SK-N-MC (cell line): ENCODE measurements at regions not wholly inside any gene's neighbourhood (a gene's known extent, or its start where the extent isn't known, plus 50 kb on each side); places are given as distances from the start of the nearest gene placed in this dataset.

Source experiments
- DNase-seq: peaks from one replicate; pipeline ENCODE4 v3.0.0-alpha.2; 2011; ENCODE audit warnings: low read depth, low spot score
- H3K27ac ChIP-seq: fragments of 200-600 bp; sonication (generic); 2 replicates; pipeline ENCODE4 v1.5.1; 2016; ENCODE audit warnings: mixed run types
- H3K36me3 ChIP-seq: fragments of 200-600 bp; sonication (generic); 2 replicates; pipeline ENCODE4 v1.6.1; 2017; ENCODE audit warnings: antibody characterized with exemption, low read length, mixed read lengths; ENCODE audit not compliant: insufficient read depth
- H3K4me3 ChIP-seq: fragments of 200-600 bp; sonication (generic); 2 replicates; pipeline ENCODE4 v1.5.1; 2016
- H3K9ac ChIP-seq: fragments of 200-600 bp; sonication (generic); 2 replicates; pipeline ENCODE4 v1.8.0; 2017; ENCODE audit warnings: mixed run types, mixed read lengths; ENCODE audit not compliant: insufficient read length
- H3K9me3 ChIP-seq: fragments of 200-600 bp; sonication (generic); 2 replicates; pipeline ENCODE4 v1.6.1; 2017; ENCODE audit warnings: low read depth, mild to moderate bottlenecking, antibody characterized with exemption, low read length, moderate library complexity, mixed read lengths
- EZH2 ChIP-seq: fragments of 200-600 bp; sonication (generic); IDR thresholded peaks from one replicate; pipeline ENCODE4 v1.6.1; 2017; ENCODE audit warnings: antibody characterized with exemption
- FOXP2 ChIP-seq: optimal IDR thresholded peaks from 2 replicates; pipeline ENCODE3; 2011; ENCODE audit warnings: mild to moderate bottlenecking, moderate library complexity; ENCODE audit not compliant: insufficient read depth; ENCODE audit errors: extremely low read length, control extremely low read depth
- POLR2AphosphoS5 ChIP-seq: IDR thresholded peaks from 2 replicates; pipeline ENCODE4 v1.6.1; 2012; ENCODE audit warnings: mild to moderate bottlenecking, low read depth, low read length, borderline replicate concordance

DNA sequence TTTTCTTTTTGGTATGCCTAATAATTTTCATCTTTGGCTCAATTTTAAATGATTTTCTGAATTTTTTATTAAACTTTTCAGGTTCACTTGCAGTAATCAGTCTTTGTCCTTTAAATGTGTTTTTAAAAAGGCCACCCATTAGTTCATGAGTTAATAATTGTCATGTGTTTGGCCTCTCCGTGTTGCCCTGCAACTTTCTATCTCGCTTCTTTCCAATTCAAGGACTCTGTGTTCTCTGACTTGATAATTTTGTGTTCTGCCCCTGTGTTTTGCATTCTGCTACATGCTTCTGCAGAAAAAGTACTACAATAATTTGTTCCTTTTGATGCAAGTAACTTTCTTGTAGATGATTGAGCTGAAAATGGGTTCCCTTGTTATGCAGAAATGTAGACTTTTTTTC is 921.4 kb upstream of the LRATD1 start:
- H3K4me3 ChIP-seq = no peak overlapping the region
- H3K9me3 ChIP-seq = no peaks in the 10 kb centered on the region
- no peak overlapping the region for H3K27ac ChIP-seq
- DNase-seq = no peak
- no peak overlapping the region for H3K9ac ChIP-seq
- no peak for TF ChIP-seq POLR2AphosphoS5
- no peak for TF ChIP-seq FOXP2
- TF ChIP-seq EZH2 = no peak
- no peaks in the 10 kb centered on the region for H3K36me3 ChIP-seq

DNA sequence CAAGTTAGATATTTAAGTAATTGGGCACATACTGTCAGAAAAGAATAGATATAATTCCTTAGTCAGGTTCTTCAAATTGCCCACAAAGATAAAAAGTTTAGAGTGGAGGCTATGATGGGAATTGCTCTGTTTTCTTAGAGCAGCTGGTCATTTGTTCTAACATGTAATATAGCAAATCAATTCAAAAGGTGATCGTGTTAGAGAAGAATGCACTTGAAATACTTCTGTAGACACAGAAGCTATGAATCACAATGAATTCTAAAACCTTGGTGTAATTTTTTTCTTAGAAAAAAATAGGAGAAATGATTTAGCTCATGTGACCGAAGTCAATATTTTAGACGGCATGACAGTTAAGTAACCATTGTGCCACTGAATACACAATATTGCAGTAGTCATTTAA is 918.1 kb upstream of the LRATD1 start:
- DNase-seq = no peak
- H3K9me3 ChIP-seq = no peaks in the 10 kb centered on the region
- H3K36me3 ChIP-seq = no peaks in the 10 kb centered on the region
- no peak for TF ChIP-seq EZH2
- TF ChIP-seq POLR2AphosphoS5 = no peak
- no peak for TF ChIP-seq FOXP2
- no peak overlapping the region for H3K27ac ChIP-seq
- no peak overlapping the region for H3K9ac ChIP-seq
- no peak overlapping the region for H3K4me3 ChIP-seq

DNA sequence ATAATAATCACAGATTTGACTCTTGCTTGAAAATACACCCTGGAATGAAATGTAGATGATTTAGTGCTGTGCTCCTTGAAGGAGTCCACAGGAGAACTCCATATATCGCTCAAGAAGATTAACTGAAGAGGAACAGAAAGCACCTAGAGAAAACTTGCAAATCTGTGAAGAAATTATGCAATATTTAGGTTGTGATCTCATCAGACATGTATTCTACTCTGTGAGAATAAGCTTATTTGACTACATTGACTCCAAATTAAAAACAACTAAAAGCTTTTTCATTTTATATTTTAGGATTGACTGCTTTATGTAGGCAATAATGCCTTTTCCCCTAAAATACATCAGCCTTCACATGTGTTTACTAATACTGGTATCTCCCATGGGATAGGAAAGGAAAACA is 906.6 kb upstream of the LRATD1 start:
- TF ChIP-seq FOXP2 (no peak), EZH2 (no peak), POLR2AphosphoS5 (no peak)
- no peak overlapping the region for H3K27ac ChIP-seq
- H3K9me3 ChIP-seq = no peaks in the 10 kb centered on the region
- no peaks in the 10 kb centered on the region for H3K36me3 ChIP-seq
- no peak overlapping the region for H3K4me3 ChIP-seq
- DNase-seq = no peak
- H3K9ac ChIP-seq = no peak overlapping the region

DNA sequence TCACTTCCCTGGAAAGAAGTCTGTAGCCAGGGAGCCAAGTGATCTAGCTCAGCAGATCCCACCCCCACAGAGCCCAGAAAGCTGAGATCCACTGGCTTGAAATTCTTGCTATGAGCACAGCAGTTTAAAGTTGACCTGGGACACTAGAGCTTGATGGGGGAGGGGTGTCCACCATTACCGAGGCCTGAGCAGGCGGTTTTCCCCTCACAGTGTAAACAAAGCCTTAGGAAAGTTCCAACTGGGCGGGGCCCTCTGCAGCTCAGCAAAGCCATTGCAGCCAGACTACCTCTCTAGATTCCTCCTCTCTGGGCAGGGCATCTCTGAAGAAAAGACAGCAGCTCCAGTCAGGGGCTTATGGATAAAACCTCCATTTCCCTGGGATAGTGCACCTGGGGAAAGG is 887.2 kb upstream of the LRATD1 start:
- no peak for TF ChIP-seq POLR2AphosphoS5
- TF ChIP-seq EZH2 = no peak
- no peak for TF ChIP-seq FOXP2
- Histone ChIP-seq H3K9me3 (no peaks in the 10 kb centered on the region), H3K27ac (no peak overlapping the region), H3K36me3 (no peaks in the 10 kb centered on the region), H3K4me3 (no peak overlapping the region), H3K9ac (no peak overlapping the region)
- no peak for DNase-seq

DNA sequence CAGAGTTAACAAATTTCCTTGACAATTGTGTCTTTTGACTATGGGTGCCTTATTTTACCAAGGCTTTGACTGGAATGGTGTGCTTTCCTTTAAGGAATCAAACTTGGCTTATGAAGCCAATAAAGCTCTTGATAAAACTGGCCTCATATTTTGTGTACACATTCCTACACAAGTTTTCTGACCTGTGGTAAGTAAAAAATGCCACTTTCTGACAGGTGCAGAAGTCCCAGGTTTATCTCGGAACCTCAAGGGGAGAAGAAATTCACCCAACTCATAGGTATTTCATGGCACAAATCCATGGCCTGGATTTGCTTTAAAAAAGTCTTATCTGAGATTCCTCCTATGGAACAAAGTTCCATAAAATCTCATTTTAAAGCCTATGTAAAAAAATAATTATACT is 880.6 kb upstream of the LRATD1 start:
- no peak for TF ChIP-seq POLR2AphosphoS5
- Histone ChIP-seq H3K27ac (no peak overlapping the region), H3K9me3 (no peaks in the 10 kb centered on the region), H3K4me3 (no peak overlapping the region), H3K9ac (no peak overlapping the region), H3K36me3 (no peaks in the 10 kb centered on the region)
- DNase-seq = no peak

DNA sequence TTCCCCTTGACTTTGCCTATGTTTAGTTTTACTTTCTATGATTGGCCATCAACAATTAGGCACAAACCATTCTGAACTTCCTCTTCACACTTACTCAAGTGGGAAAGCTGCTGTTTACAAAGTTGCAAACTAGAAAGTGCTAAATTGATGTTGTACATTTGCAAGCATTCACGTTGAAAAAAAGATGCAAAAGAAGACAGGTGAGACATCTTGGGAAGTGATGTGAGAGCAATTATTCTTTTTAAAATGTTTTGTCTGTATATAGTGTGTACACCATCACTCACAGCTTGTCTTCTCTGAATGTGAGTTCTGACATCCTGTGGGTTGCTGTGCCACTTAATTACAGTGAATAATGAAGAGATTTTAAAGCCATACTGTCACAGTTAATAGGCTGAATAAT is 874.1 kb upstream of the LRATD1 start:
- H3K9me3 ChIP-seq = no peaks in the 10 kb centered on the region
- TF ChIP-seq EZH2 = no peak
- TF ChIP-seq POLR2AphosphoS5 = no peak
- no peak for TF ChIP-seq FOXP2
- no peaks in the 10 kb centered on the region for H3K36me3 ChIP-seq
- no peak overlapping the region for H3K9ac ChIP-seq
- no peak overlapping the region for H3K27ac ChIP-seq
- DNase-seq = no peak
- H3K4me3 ChIP-seq = no peak overlapping the region

DNA sequence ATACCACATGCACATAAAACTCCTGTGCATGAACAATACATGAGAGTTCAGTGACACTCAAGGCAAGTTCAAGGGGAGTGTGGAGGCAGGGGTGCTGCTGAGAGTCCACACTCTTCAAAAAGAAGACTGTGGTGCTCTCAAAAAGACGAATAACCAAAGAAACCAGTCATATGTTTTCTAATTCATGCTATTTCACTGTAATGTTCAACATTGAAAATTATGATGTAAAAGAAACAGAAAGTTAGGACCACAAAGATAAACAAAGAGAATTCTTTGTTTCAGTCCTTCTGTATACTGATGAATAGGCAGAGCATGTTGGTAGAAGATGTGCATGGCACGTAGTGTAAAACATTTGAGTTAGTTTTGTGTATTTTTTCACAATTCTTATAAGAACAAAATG is 864.2 kb upstream of the LRATD1 start:
- H3K9ac ChIP-seq = no peak overlapping the region
- no peak for DNase-seq
- H3K4me3 ChIP-seq = no peak overlapping the region
- TF ChIP-seq EZH2 (no peak), FOXP2 (no peak), POLR2AphosphoS5 (no peak)
- no peaks in the 10 kb centered on the region for H3K9me3 ChIP-seq
- no peaks in the 10 kb centered on the region for H3K36me3 ChIP-seq
- no peak overlapping the region for H3K27ac ChIP-seq

DNA sequence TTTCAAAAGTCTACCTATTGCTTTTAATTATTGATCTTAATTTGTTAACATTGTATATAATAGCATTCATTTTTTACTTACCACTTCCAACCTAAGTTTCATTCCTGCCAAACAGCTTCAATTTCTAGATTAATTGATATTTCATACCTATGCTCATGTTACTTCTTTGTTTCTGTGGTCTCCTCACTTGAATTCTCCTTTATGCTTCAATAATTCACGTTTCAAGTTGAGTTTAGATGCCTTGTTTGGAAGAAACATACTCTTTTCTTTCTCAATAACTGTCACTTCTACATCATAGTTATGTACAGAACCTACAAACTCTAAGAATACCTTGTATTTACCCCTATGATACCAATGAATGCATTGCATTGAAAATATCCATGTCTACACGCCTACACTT is 862.2 kb upstream of the LRATD1 start:
- H3K9ac ChIP-seq = no peak overlapping the region
- no peak for DNase-seq
- TF ChIP-seq FOXP2 (no peak), POLR2AphosphoS5 (no peak), EZH2 (no peak)
- H3K36me3 ChIP-seq = no peaks in the 10 kb centered on the region
- no peaks in the 10 kb centered on the region for H3K9me3 ChIP-seq
- H3K27ac ChIP-seq = no peak overlapping the region
- no peak overlapping the region for H3K4me3 ChIP-seq

DNA sequence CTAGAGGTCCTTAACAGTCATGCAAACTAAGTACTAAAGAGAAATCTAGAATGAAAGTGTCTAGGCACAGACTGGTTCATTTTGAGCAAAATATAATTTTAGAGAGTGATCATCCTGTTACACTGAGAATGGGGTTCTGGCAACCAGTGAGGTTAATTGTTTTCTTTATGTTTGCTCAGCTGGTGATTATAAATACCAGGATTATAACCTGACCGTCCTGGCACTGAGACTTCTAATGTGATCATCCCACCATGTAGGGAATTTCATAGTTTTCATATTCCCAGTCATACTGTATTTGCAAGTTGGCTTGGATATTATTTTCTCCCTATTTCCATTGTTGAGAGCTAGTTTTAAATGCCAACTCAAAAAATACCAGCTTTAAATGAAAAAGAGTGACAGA is 852.5 kb upstream of the LRATD1 start:
- Histone ChIP-seq H3K4me3 (no peak overlapping the region), H3K9ac (no peak overlapping the region), H3K36me3 (no peaks in the 10 kb centered on the region), H3K9me3 (no peaks in the 10 kb centered on the region), H3K27ac (no peak overlapping the region)
- DNase-seq = no peak
- TF ChIP-seq POLR2AphosphoS5 = no peak
- TF ChIP-seq FOXP2 = no peak
- TF ChIP-seq EZH2 = no peak
